A549 (cell line): ENCODE measurements at regions not wholly inside any gene's neighbourhood (a gene's known extent, or its start where the extent isn't known, plus 50 kb on each side); places are given as distances from the start of the nearest gene placed in this dataset.
A peak's percentile ranks its signal among the peaks of the same experiment; 100 is the strongest.

Experiments used
- ATAC-seq, 2 experiments: fragments of 200-7000 bp in 1 of 2; fragments of >200 bp in 1 of 2; cut with Nextera tagmentation in 1 of 2; cut with Tn5 transposase in 1 of 2; 3 replicates each; pipeline versions ENCODE4 v1.8.0 to v1.9.1; 2018 to 2020; ENCODE audit warnings: mild to moderate bottlenecking in 1 of 2, moderate library complexity in 1 of 2
- CTCF ChIA-PET: fragments of 300-600 bp; sonication (Branson Sonifier 250); formaldehyde crosslinking; extraction: SDS; loops from one replicate; lab custom pipeline; 2021; ENCODE audit warnings: antibody characterized with exemption, inconsistent platforms; lab: Yijun Ruan, JAX
- POLR2A ChIA-PET: fragments of 350-600 bp; formaldehyde crosslinking; extraction: SDS; loops from one replicate; lab custom pipeline; 2021; ENCODE audit warnings: antibody characterized with exemption, inconsistent platforms; lab: Yijun Ruan, JAX
- DNase-seq, 2 experiments: peaks; one replicate each; pipeline versions ENCODE4 v3.0.0 to v3.0.0-alpha.2; 2011 to 2016; ENCODE audit warnings: low read depth in 1 of 2, low spot score in 1 of 2
- FAIRE-seq: peaks from 2 replicates; lab custom pipeline; 2011; peaks lifted over from hg19 to GRCh38; lab: Jason Lieb, UNC
- H3K27ac ChIP-seq, 2 experiments: fragments of >200 bp; sonication (Bioruptor Twin); formaldehyde crosslinking; 3 replicates each; pipeline ENCODE4 v1.5.1; 2016 to 2017
- H3K4me1 ChIP-seq: fragments of >200 bp; sonication (Bioruptor Twin); formaldehyde crosslinking; 3 replicates; pipeline ENCODE4 v1.6.1; 2016
- H3K4me2 ChIP-seq: fragments of >200 bp; sonication (Bioruptor Twin); formaldehyde crosslinking; 3 replicates; pipeline ENCODE4 v1.6.1; 2016
- H3K4me3 ChIP-seq: fragments of >200 bp; sonication (Bioruptor Twin); formaldehyde crosslinking; 3 replicates; pipeline ENCODE4 v1.5.1; 2016
- H3K9me3 ChIP-seq: fragments of >200 bp; sonication (Bioruptor Twin); formaldehyde crosslinking; 3 replicates; pipeline ENCODE4 v1.6.1; 2016
- ATOH8 ChIP-seq: fragments of 250-450 bp; sonication (Bioruptor Pico); IDR thresholded peaks from 2 replicates; pipeline ENCODE4 v1.5.0; 2020; ENCODE audit warnings: low read depth, mild to moderate bottlenecking, moderate library complexity
- BHLHE40 ChIP-seq: IDR thresholded peaks from 2 replicates; pipeline ENCODE4 v1.6.1; 2012; ENCODE audit warnings: low read depth, low read length, inconsistent platforms
- CHD4 ChIP-seq: fragments of 200-600 bp; sonication (generic); IDR thresholded peaks from 2 replicates; pipeline ENCODE4 v1.6.1; 2016; ENCODE audit warnings: antibody characterized with exemption, mild to moderate bottlenecking, borderline replicate concordance
- CTCF ChIP-seq: fragments of >200 bp; sonication (Bioruptor Twin); formaldehyde crosslinking; IDR thresholded peaks from 3 replicates; pipeline ENCODE4 v1.5.1; 2016
- E2F6 ChIP-seq: IDR thresholded peaks from 2 replicates; pipeline ENCODE4 v1.6.1; 2012; ENCODE audit warnings: low read depth, borderline replicate concordance
- GATA3 ChIP-seq: IDR thresholded peaks from 2 replicates; pipeline ENCODE4 v1.6.1; 2012; ENCODE audit warnings: borderline replicate concordance
- HDAC2 ChIP-seq: fragments of 200-600 bp; sonication (generic); IDR thresholded peaks from 2 replicates; pipeline ENCODE4 v1.6.1; 2016
- HEYL ChIP-seq: fragments of 250-450 bp; sonication (Bioruptor Pico); IDR thresholded peaks from 2 replicates; pipeline ENCODE4 v1.8.0; 2021; ENCODE audit warnings: mild to moderate bottlenecking, moderate library complexity
- HMGXB4 ChIP-seq: fragments of 250-450 bp; sonication (Bioruptor Pico); IDR thresholded peaks from 2 replicates; pipeline ENCODE4 v1.5.0; 2021; ENCODE audit warnings: mild to moderate bottlenecking, moderate library complexity, borderline replicate concordance
- JUN ChIP-seq, 2 experiments: fragments of >200 bp; sonication (Bioruptor Twin); formaldehyde crosslinking; IDR thresholded peaks; 2 replicates in 1 of 2; 3 replicates in 1 of 2; pipeline ENCODE4 v1.6.1; 2016 to 2017
- KDM5A ChIP-seq: fragments of 200-600 bp; sonication (generic); IDR thresholded peaks from 2 replicates; pipeline ENCODE4 v1.6.1; 2016; ENCODE audit warnings: antibody characterized with exemption, mild to moderate bottlenecking
- MAZ ChIP-seq: fragments of 150-350 bp; IDR thresholded peaks from 2 replicates; pipeline ENCODE4 v1.6.1; 2014; ENCODE audit warnings: antibody characterized with exemption, low read depth, low read length, borderline replicate concordance
- PBX3 ChIP-seq: IDR thresholded peaks from 2 replicates; pipeline ENCODE4 v1.6.1; 2012
- PHF8 ChIP-seq: fragments of 200-600 bp; sonication (generic); IDR thresholded peaks from 2 replicates; pipeline ENCODE4 v1.6.1; 2016; ENCODE audit warnings: low read depth, mild to moderate bottlenecking, antibody characterized with exemption, moderate library complexity, borderline replicate concordance
- RCOR1 ChIP-seq: fragments of 150-350 bp; IDR thresholded peaks from 2 replicates; pipeline ENCODE4 v1.6.1; 2014; ENCODE audit warnings: antibody characterized with exemption, low read length, low read depth
- SMC3 ChIP-seq: fragments of >200 bp; sonication (Bioruptor Twin); formaldehyde crosslinking; IDR thresholded peaks from 3 replicates; pipeline ENCODE4 v1.6.1; 2018; ENCODE audit warnings: inconsistent platforms
- ZC3H11A ChIP-seq: fragments of 450-650 bp; IDR thresholded peaks from 2 replicates; pipeline ENCODE4 v1.6.1; 2014; ENCODE audit warnings: antibody characterized with exemption, mild to moderate bottlenecking
- ZFP36 ChIP-seq: fragments of 450-650 bp; IDR thresholded peaks from 2 replicates; pipeline ENCODE4 v1.6.1; 2014; ENCODE audit warnings: borderline replicate concordance; ENCODE audit not compliant: partially characterized antibody
- WGBS: methylation state at CpG from one replicate; pipeline ENCODE4 v1.1.6; 2017; ENCODE audit errors: missing lambda C conversion rate; 5-methylcytosine and 5-hydroxymethylcytosine counted together
- TF ChIP-seq, protein P1 (sequence below): fragments of 450-650 bp; IDR thresholded peaks from 2 replicates; pipeline ENCODE4 v1.6.1; 2014; ENCODE audit warnings: antibody characterized with exemption

DNA sequence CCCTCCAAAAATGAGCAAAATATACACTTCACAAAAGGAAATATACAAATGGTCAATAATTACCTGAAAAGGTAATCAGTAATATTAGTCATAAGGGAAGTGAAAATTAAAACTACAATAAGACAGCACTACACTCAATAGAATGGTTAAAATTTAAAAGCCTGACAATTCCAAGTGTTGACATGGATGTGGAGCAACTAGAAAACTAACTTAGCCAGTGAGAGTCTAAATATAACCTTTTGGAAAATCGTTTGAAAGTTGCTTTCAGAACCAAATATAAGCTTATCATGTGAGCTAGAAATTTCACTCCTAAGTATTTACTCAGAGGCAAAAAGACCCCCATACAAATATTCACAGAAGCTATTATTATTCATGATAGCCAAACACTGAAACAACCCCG is 105.1 kb upstream of the MVB12B start:
- peak; percentile 67 for TF ChIP-seq ZFP36
- TF ChIP-seq SMC3 = no peak
- TF ChIP-seq, all 56 proteins: peak for 1
- Histone ChIP-seq H3K4me3 (no peak overlapping the region), H3K4me1 (no peaks in the 10 kb centered on the region), H3K4me2 (no peak overlapping the region), H3K9me3 (peaks cover 14% of the 10 kb centered on the region), H3K27ac (no peak overlapping the region)
- ChIA-PET CTCF (interaction anchor here (0.6 to 2.1 kb wide), 6 partner anchors 9 to 1096 kb away, joined by 3 to 9 read pairs (median 3); no protein-coding TSS in a partner anchor), POLR2A (no interaction called here)
- FAIRE-seq (no peak), DNase-seq (no peak), ATAC-seq (no peak)
- WGBS = 13% methylated on average over 2 of the region's 2 CpGs

DNA sequence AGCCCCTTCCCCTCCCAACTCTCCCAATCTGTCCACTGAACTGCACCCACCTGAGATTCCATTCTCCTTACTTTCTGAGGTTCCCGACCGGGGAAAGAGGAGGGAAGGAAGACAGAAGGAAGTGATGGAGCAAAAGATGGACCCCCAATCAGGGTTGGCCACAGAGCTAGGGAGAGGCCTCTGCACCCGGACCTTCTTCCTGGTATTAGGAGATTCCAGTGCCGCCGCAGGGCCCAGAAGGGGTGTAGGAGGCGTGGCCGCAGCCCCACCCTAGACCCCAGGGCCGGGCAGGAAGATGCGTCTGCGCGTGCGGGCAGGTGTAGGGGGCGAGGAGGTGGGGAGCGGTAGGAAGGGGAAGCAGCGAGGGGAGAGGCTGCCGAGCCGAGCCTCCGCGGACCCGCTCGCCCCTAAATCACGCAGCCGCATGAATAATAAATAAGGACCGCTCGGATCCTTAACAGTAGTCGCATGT is 104.2 kb upstream of the MVB12B start:
- CTCF ChIA-PET = interaction anchor here (0.9 to 2.1 kb wide), 4 partner anchors 8 to 664 kb away, joined by 3 to 9 read pairs (median 4); no protein-coding TSS in a partner anchor

DNA sequence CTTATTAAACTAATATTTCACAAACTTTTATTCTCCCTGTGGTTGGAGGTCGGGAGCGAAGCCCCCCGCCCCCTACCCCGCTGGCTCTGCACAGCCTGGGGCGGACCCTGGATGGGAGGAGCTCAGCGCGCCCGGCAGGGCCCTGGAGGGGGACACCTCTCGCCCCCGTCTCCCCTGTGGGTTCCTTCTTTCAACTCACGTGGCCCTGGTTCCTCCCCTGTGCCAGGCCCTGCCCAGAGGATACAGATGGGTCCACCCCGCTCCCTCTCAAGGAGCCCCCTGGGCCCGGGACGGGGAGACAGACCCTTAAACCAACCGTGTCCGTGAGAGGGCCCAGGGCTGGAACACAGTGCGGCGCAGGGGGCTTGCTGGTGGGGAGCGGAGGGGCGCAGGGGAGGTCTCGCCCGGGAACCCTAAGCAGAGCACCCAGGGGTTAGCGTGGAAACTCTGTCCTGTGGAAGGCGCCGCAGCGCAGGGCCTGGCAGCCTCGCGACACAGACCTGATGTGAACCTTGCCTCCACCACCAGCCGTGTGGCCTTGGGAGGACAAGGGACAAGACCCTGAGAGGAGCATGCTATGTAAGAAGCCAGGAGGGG is 103.7 kb upstream of the MVB12B start:
- FAIRE-seq (no peak), DNase-seq (no peak), ATAC-seq (no peak)
- ChIA-PET CTCF (interaction anchor here (0.9 to 12.7 kb wide), 4 partner anchors 176 to 815 kb away, joined by 3 to 97 read pairs (median 4); no protein-coding TSS in a partner anchor), POLR2A (no interaction called here)
- no peak overlapping the region for H3K4me3 ChIP-seq
- 53% methylated on average over 21 of the region's 29 CpGs for WGBS
- peaks cover 14% of the 10 kb centered on the region for H3K9me3 ChIP-seq
- H3K4me2 ChIP-seq = no peak overlapping the region
- TF ChIP-seq MAZ (no peak), PBX3 (no peak), RCOR1 (no peak), ZC3H11A (no peak), GATA3 (no peak), PHF8 (no peak), CHD4 (no peak), ATOH8 (CRISPR knock-in tag) (no peak), KDM5A (no peak), HEYL (CRISPR knock-in tag) (no peak), HMGXB4 (CRISPR knock-in tag) (no peak)
- TF ChIP-seq, protein P1, sequence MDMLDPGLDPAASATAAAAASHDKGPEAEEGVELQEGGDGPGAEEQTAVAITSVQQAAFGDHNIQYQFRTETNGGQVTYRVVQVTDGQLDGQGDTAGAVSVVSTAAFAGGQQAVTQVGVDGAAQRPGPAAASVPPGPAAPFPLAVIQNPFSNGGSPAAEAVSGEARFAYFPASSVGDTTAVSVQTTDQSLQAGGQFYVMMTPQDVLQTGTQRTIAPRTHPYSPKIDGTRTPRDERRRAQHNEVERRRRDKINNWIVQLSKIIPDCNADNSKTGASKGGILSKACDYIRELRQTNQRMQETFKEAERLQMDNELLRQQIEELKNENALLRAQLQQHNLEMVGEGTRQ = no peak
- no peak overlapping the region for H3K27ac ChIP-seq
- no peaks in the 10 kb centered on the region for H3K4me1 ChIP-seq

More for the DNA sequence above, 104.2 kb upstream of the MVB12B start:
- no peak for FAIRE-seq
- H3K27ac ChIP-seq = no peak overlapping the region
- POLR2A ChIA-PET = no interaction called here
- no peak for TF ChIP-seq CTCF
- TF ChIP-seq HDAC2 = no peak
- no peak for TF ChIP-seq JUN (IDR thresholded peaks at IDR 0.05)
- no peak for TF ChIP-seq BHLHE40
- TF ChIP-seq E2F6 = no peak
- H3K4me3 ChIP-seq = no peak overlapping the region
- no peak for DNase-seq
- peaks cover 14% of the 10 kb centered on the region for H3K9me3 ChIP-seq
- no peak overlapping the region for H3K4me2 ChIP-seq
- 60% methylated on average over 26 of the region's 26 CpGs for WGBS
- no peaks in the 10 kb centered on the region for H3K4me1 ChIP-seq
- no peak for ATAC-seq
